ENCODE measurements at regions not wholly inside any gene's neighbourhood (a gene's known extent, or its start where the extent isn't known, plus 50 kb on each side); places are given as distances from the start of the nearest gene placed in this dataset.

DNA sequence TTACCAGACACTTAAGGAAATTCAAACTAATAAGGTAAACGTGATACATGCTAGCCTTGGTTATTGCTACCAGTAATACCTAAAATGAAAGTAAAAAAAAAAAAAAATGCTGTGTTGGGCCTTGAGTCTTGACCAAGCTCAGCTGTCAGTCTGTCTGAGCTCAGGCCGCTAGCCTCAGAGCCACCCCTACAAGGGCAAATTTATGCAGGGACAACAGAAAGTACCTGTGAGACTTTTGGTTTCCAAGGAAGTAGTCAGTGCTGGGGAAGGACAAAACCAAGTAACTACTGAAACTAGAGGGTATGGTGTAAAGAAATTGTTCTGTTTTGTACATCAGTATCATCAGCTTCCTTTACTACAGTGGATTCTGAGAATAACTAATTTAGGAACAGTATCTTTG, 134.3 kb upstream of the SLITRK5 start:
- H3K27ac ChIP-seq (ENCODE audit: low read depth, low read length), result no peak overlapping the region
- H3K9me3 ChIP-seq (ENCODE audit: control insufficient read depth, insufficient read depth, low read length), result no peaks in the 10 kb centered on the region
- no peaks in the 10 kb centered on the region for H3K27me3 ChIP-seq (ENCODE audit: control insufficient read depth, insufficient read depth, low read length)
- H3K4me3 ChIP-seq (ENCODE audit: low read depth, low read length), result no peak overlapping the region
- TF ChIP-seq, protein P1, sequence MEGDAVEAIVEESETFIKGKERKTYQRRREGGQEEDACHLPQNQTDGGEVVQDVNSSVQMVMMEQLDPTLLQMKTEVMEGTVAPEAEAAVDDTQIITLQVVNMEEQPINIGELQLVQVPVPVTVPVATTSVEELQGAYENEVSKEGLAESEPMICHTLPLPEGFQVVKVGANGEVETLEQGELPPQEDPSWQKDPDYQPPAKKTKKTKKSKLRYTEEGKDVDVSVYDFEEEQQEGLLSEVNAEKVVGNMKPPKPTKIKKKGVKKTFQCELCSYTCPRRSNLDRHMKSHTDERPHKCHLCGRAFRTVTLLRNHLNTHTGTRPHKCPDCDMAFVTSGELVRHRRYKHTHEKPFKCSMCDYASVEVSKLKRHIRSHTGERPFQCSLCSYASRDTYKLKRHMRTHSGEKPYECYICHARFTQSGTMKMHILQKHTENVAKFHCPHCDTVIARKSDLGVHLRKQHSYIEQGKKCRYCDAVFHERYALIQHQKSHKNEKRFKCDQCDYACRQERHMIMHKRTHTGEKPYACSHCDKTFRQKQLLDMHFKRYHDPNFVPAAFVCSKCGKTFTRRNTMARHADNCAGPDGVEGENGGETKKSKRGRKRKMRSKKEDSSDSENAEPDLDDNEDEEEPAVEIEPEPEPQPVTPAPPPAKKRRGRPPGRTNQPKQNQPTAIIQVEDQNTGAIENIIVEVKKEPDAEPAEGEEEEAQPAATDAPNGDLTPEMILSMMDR (IDR thresholded peaks at IDR 0.05; ENCODE audit: low read depth, low read length), result no peak
- DNase-seq (ENCODE audit: low read depth, low spot score), result no peak
- POLR2A ChIA-PET, result no interaction called here
- CTCF ChIA-PET, result no interaction called here

DNA sequence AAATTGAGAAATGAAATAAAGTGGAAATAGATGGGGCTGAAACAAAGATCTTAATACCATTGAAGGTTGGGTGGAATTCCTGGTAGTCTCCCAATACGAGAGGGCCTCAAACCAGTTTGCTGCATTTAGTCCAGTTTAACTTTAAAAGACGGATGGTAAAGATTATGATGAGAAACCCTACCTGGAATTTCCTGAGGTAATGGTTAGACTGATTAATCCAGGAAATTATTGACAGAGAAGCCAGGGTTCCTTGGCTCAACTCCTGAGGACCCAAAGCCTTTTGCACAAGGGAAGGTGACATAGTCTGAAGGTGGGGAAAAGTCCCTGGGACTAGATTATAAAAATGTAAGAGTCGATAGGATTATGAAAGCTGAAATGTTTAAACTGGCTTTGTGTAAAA, 133.2 kb upstream of the SLITRK5 start:
- no peak for DNase-seq (ENCODE audit: low read depth, low spot score)

DNA sequence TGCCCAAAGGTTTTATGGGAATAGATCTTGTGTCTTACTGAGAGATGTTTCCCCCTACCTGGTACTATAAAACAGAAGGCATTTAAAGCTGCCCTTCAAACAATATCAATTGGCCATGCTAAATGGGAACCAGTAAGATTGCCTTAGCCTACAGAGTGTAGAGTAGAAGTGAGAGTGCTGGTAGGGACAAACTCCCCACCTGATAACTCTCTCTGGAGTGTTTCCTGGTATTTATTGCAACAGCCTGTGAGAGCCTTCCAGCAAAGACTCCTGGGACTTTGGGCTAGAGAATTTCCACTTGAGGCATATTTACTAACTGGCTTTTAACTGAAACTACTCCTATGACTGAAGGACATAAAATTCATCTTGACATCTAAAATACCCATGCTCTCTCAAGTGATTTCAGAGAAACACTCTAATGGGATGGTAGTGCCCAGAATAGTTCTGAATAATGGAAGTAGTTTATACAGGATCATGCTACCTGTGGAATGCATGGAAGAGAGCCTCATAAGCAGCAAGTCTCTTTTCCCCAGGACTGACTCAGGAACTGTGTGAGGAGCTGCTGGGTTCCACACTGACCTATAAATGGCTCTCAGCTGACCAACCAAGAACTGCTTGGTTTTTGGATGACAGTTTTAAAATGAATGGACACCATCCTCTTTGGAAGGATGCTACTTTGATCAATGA, 132.7 kb upstream of the SLITRK5 start:
- TF ChIP-seq, protein P1 (IDR thresholded peaks at IDR 0.05; ENCODE audit: low read depth, low read length), result no peak
- Histone ChIP-seq H3K9me3 (ENCODE audit: control insufficient read depth, insufficient read depth, low read length) (no peaks in the 10 kb centered on the region), H3K27me3 (ENCODE audit: control insufficient read depth, insufficient read depth, low read length) (no peaks in the 10 kb centered on the region), H3K27ac (ENCODE audit: low read depth, low read length) (no peak overlapping the region), H3K4me3 (ENCODE audit: low read depth, low read length) (no peak overlapping the region)
- POLR2A ChIA-PET, result no interaction called here
- no peak for DNase-seq (ENCODE audit: low read depth, low spot score)
- CTCF ChIA-PET, result no interaction called here

More for the DNA sequence above, 133.2 kb upstream of the SLITRK5 start:
- Histone ChIP-seq H3K27me3 (ENCODE audit: control insufficient read depth, insufficient read depth, low read length) (no peaks in the 10 kb centered on the region), H3K27ac (ENCODE audit: low read depth, low read length) (no peak overlapping the region), H3K4me3 (ENCODE audit: low read depth, low read length) (no peak overlapping the region), H3K9me3 (ENCODE audit: control insufficient read depth, insufficient read depth, low read length) (no peaks in the 10 kb centered on the region)
- ChIA-PET POLR2A (no interaction called here), CTCF (no interaction called here)
- TF ChIP-seq, protein P1 (IDR thresholded peaks at IDR 0.05; ENCODE audit: low read depth, low read length), result no peak

DNA sequence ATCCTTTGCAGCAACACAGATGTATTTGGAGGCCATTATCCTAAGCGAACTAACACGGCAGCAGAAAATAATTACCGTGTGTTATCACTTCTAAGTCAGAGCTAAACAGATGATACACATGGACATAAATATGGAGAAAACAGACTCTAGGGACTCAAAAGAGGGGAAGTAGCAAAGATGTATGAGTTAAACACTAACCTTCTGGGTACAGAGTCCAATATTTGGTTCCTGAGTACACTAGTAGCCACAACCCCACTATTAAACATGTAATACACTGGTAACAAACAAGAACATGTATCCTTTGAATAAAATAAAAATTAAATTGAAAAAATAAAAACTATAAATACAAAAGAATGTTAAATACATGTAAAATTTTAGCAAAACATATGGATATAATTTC, 118.0 kb upstream of the SLITRK5 start:
- ChIA-PET CTCF (no interaction called here), POLR2A (no interaction called here)
- no peak for DNase-seq (ENCODE audit: low read depth, low spot score)
- TF ChIP-seq, protein P1 (IDR thresholded peaks at IDR 0.05; ENCODE audit: low read depth, low read length), result no peak
- Histone ChIP-seq H3K27me3 (ENCODE audit: control insufficient read depth, insufficient read depth, low read length) (no peaks in the 10 kb centered on the region), H3K9me3 (ENCODE audit: control insufficient read depth, insufficient read depth, low read length) (no peaks in the 10 kb centered on the region), H3K4me3 (ENCODE audit: low read depth, low read length) (no peak overlapping the region), H3K27ac (ENCODE audit: low read depth, low read length) (no peak overlapping the region)

DNA sequence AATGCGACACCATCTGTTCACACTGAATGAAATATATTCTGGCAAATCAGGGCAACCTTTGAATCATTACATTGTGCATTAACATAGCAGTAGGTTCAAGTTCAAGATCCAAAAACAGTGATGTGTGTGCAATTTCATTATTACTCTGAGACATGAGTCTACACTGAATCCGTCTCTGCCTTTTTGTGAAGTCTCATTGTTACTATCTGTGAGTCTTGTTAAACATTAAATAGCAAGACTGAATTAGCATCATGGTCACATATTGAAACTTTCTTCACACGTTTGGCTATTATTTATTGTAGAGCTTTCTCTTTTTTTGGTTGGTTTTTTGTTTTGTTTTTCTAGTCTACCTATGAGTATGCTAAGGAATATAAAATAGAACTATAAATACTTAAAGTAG, 117.1 kb upstream of the SLITRK5 start:
- TF ChIP-seq, protein P1 (IDR thresholded peaks at IDR 0.05; ENCODE audit: low read depth, low read length), result no peak
- POLR2A ChIA-PET, result no interaction called here

More for the DNA sequence above, 117.1 kb upstream of the SLITRK5 start:
- Histone ChIP-seq H3K4me3 (ENCODE audit: low read depth, low read length) (no peak overlapping the region), H3K27me3 (ENCODE audit: control insufficient read depth, insufficient read depth, low read length) (no peaks in the 10 kb centered on the region), H3K9me3 (ENCODE audit: control insufficient read depth, insufficient read depth, low read length) (no peaks in the 10 kb centered on the region), H3K27ac (ENCODE audit: low read depth, low read length) (no peak overlapping the region)
- CTCF ChIA-PET, result no interaction called here
- no peak for DNase-seq (ENCODE audit: low read depth, low spot score)
